ENCODE measurements at regions not wholly inside any gene's neighbourhood (a gene's known extent, or its start where the extent isn't known, plus 50 kb on each side); places are given as distances from the start of the nearest gene placed in this dataset.

DNA sequence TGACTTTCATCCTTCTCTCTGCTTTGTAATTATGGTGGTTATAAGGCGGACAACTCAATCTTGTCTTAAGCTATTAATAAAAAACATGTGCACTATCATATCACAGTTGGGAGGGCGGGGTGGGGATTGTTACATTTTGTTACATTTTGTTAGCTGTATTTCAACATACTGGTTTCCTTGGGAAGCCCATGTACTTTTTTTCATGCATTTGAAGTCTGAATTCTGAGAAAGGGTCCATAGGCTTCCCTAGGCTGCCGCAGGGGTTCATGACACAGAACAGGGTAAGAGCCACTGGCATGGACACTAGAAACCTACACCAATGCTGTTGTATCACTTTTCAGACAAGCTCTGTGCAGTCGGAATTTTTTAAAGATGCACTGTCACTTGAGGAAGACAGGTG is 178.8 kb downstream of the ETS2 start:
- Histone ChIP-seq H3K4me1 (ENCODE audit: insufficient read depth) (peaks cover 41% of the 10 kb centered on the region), H2AFZ (0 out of 2 replicates have a peak overlapping the region, but pooled peaks have one; percentile 10), H3K9me2 (ENCODE audit: insufficient read depth) (peaks cover 9% of the 10 kb centered on the region; the same call in 1 of the 2 replicates), H3K79me2 (replicated peaks; ENCODE audit: insufficient read depth) (no peaks in the 10 kb centered on the region), H3K4me3 (no peak overlapping the region), H3K4me2 (no peak overlapping the region), H3F3A (replicated peaks; ENCODE audit: low read depth) (no peaks in the 10 kb centered on the region), H3K27ac (ENCODE audit: low read depth) (no peak overlapping the region), H3K27me3 (ENCODE audit: insufficient read depth) (no peaks in the 10 kb centered on the region), H4K20me1 (replicated peaks; ENCODE audit: insufficient read depth) (no peaks in the 10 kb centered on the region), H3K36me3 (ENCODE audit: insufficient read depth) (no peaks in the 10 kb centered on the region)
- Mint-ChIP-seq H3K27ac (no peak overlapping the region), H3K27me3 (ENCODE audit: insufficient read depth, low read depth, poor library complexity) (peaks cover 23% of the 10 kb centered on the region), H3K4me3 (no peak overlapping the region), H3K9me3 (peaks cover 7% of the 10 kb centered on the region; the same call in 1 of the 3 replicates), H3K36me3 (ENCODE audit: low read depth) (no peaks in the 10 kb centered on the region), H3K4me1 (peaks cover 53% of the 10 kb centered on the region)
- TF ChIP-seq EZH2 (IDR thresholded peaks at IDR 0.05; ENCODE audit: low read depth, unreplicated experiment): no peak
- TF ChIP-seq EZH2phosphoT487 (IDR thresholded peaks at IDR 0.05; ENCODE audit: unreplicated experiment): no peak
- TF ChIP-seq JUNB (IDR thresholded peaks at IDR 0.05; ENCODE audit: unreplicated experiment): no peak
- no peak for TF ChIP-seq POLR2AphosphoS5 (IDR thresholded peaks at IDR 0.05; ENCODE audit: low read depth)
- TF ChIP-seq, protein P1, sequence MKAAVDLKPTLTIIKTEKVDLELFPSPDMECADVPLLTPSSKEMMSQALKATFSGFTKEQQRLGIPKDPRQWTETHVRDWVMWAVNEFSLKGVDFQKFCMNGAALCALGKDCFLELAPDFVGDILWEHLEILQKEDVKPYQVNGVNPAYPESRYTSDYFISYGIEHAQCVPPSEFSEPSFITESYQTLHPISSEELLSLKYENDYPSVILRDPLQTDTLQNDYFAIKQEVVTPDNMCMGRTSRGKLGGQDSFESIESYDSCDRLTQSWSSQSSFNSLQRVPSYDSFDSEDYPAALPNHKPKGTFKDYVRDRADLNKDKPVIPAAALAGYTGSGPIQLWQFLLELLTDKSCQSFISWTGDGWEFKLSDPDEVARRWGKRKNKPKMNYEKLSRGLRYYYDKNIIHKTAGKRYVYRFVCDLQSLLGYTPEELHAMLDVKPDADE (IDR thresholded peaks at IDR 0.05): no peak
- TF ChIP-seq ZNF331 (CRISPR knock-in tag; IDR thresholded peaks at IDR 0.05; ENCODE audit: low read depth): no peak
- no peak for ATAC-seq
- DNase-seq (ENCODE audit: low spot score): no peak

DNA sequence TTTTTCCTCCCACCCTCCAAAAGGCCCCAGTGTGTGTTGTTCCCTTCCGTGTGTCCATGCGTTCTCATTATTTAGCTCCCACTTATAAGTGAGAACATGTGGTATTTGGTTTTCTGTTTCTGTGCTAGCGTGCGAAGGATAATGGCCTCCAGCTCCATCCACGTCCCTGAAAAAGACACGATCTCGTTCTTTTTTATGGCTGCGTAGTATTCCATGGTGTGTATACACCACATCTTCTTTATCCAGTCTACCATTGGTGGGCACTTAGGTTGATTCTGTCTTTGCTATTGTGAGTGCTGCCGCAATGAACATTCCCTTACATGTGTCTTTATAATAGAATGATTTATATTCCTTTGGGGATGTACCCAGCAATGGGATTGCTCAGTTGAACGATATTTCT is 177.8 kb downstream of the ETS2 start:
- no peaks in the 10 kb centered on the region for H3F3A ChIP-seq (replicated peaks; ENCODE audit: low read depth)
- no peak for DNase-seq (ENCODE audit: low spot score)
- Mint-ChIP-seq H3K4me3 (no peak overlapping the region), H3K36me3 (ENCODE audit: low read depth) (no peaks in the 10 kb centered on the region), H3K4me1 (peaks cover 51% of the 10 kb centered on the region), H3K27ac (no peak overlapping the region), H3K27me3 (ENCODE audit: insufficient read depth, low read depth, poor library complexity) (peaks cover 20% of the 10 kb centered on the region), H3K9me3 (peaks cover 7% of the 10 kb centered on the region; the same call in 1 of the 3 replicates)
- no peak overlapping the region for H2AFZ ChIP-seq
- no peaks in the 10 kb centered on the region for H3K79me2 ChIP-seq (replicated peaks; ENCODE audit: insufficient read depth)
- H3K4me1 ChIP-seq (ENCODE audit: insufficient read depth): peaks cover 43% of the 10 kb centered on the region
- no peak for ATAC-seq
- no peaks in the 10 kb centered on the region for H3K27me3 ChIP-seq (ENCODE audit: insufficient read depth)
- H3K36me3 ChIP-seq (ENCODE audit: insufficient read depth): no peaks in the 10 kb centered on the region
- H3K4me2 ChIP-seq: no peak overlapping the region
- H3K4me3 ChIP-seq: no peak overlapping the region
- H3K9me2 ChIP-seq (ENCODE audit: insufficient read depth): peaks cover 9% of the 10 kb centered on the region; the same call in 1 of the 2 replicates
- H3K27ac ChIP-seq (ENCODE audit: low read depth): no peak overlapping the region
- H4K20me1 ChIP-seq (replicated peaks; ENCODE audit: insufficient read depth): no peaks in the 10 kb centered on the region
- TF ChIP-seq, protein P1 (IDR thresholded peaks at IDR 0.05): no peak
- TF ChIP-seq ZNF331 (CRISPR knock-in tag; IDR thresholded peaks at IDR 0.05; ENCODE audit: low read depth) (no peak), EZH2phosphoT487 (IDR thresholded peaks at IDR 0.05; ENCODE audit: unreplicated experiment) (no peak), ZNF114 (CRISPR knock-in tag; IDR thresholded peaks at IDR 0.05) (no peak), CREB1 (CRISPR knock-in tag; IDR thresholded peaks at IDR 0.05; ENCODE audit: low read depth) (no peak), ZNF462 (CRISPR knock-in tag; IDR thresholded peaks at IDR 0.05) (no peak), POLR2AphosphoS5 (IDR thresholded peaks at IDR 0.05; ENCODE audit: low read depth) (no peak), STAT1 (IDR thresholded peaks at IDR 0.05; ENCODE audit: unreplicated experiment) (no peak), EZH2 (IDR thresholded peaks at IDR 0.05; ENCODE audit: low read depth, unreplicated experiment) (no peak)
- TF ChIP-seq, protein P2, sequence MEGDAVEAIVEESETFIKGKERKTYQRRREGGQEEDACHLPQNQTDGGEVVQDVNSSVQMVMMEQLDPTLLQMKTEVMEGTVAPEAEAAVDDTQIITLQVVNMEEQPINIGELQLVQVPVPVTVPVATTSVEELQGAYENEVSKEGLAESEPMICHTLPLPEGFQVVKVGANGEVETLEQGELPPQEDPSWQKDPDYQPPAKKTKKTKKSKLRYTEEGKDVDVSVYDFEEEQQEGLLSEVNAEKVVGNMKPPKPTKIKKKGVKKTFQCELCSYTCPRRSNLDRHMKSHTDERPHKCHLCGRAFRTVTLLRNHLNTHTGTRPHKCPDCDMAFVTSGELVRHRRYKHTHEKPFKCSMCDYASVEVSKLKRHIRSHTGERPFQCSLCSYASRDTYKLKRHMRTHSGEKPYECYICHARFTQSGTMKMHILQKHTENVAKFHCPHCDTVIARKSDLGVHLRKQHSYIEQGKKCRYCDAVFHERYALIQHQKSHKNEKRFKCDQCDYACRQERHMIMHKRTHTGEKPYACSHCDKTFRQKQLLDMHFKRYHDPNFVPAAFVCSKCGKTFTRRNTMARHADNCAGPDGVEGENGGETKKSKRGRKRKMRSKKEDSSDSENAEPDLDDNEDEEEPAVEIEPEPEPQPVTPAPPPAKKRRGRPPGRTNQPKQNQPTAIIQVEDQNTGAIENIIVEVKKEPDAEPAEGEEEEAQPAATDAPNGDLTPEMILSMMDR (conservative IDR thresholded peaks at IDR 0.05; ENCODE audit: low read depth in 2 of 2): no peak
